ENCODE measurements at regions not wholly inside any gene's neighbourhood (a gene's known extent, or its start where the extent isn't known, plus 50 kb on each side); places are given as distances from the start of the nearest gene placed in this dataset.

DNA sequence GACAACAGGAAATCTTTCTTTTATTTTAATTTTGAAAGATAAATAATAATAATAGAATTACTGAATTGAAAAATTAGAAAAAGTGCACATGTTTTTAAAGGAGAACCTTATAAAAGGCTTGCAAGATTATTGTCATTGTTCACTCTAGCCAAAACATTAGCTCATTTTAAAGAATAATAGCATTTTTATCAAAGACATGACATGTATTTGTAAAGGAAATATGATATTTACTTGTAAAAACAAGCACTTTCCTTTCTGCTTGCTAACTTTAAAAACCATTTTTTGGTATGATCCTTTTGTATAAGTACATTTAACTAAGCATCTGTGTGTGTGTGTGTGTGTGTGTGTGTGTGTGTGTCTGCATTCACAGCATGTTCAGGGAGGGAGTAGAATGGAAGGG, 156.3 kb upstream of the C1orf87 start (continued):
- TF ChIP-seq, protein P1, sequence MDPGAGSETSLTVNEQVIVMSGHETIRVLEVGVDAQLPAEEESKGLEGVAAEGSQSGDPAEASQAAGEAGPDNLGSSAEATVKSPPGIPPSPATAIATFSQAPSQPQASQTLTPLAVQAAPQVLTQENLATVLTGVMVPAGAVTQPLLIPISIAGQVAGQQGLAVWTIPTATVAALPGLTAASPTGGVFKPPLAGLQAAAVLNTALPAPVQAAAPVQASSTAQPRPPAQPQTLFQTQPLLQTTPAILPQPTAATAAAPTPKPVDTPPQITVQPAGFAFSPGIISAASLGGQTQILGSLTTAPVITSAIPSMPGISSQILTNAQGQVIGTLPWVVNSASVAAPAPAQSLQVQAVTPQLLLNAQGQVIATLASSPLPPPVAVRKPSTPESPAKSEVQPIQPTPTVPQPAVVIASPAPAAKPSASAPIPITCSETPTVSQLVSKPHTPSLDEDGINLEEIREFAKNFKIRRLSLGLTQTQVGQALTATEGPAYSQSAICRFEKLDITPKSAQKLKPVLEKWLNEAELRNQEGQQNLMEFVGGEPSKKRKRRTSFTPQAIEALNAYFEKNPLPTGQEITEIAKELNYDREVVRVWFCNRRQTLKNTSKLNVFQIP (CRISPR knock-in tag; IDR thresholded peaks at IDR 0.05; ENCODE audit: borderline replicate concordance, low read depth) = no peak
- TF ChIP-seq PPARA (CRISPR knock-in tag; IDR thresholded peaks at IDR 0.05; ENCODE audit: borderline replicate concordance) = no peak

DNA sequence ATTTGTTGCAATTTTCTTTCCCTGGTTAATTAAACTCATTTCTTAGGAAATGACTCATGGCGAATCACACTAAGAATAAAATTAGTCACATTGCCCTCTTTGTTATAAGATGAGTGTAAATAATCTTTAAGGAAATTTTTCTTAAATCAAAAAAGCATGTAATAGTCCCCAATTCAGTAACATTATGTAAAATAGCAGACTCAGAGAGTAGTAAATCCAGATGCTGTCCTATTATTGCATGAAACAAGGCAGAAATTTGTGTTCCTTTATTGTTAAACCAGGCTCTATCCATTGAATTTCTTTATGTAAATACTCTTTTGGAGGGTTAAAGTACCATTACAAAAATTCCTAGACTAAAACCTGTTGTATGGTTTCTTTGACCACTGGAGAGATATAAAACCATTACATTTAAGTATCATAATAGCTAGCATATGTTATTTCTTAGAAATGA, 154.5 kb upstream of the C1orf87 start:
- no peak for ATAC-seq
- TF ChIP-seq, protein P2, sequence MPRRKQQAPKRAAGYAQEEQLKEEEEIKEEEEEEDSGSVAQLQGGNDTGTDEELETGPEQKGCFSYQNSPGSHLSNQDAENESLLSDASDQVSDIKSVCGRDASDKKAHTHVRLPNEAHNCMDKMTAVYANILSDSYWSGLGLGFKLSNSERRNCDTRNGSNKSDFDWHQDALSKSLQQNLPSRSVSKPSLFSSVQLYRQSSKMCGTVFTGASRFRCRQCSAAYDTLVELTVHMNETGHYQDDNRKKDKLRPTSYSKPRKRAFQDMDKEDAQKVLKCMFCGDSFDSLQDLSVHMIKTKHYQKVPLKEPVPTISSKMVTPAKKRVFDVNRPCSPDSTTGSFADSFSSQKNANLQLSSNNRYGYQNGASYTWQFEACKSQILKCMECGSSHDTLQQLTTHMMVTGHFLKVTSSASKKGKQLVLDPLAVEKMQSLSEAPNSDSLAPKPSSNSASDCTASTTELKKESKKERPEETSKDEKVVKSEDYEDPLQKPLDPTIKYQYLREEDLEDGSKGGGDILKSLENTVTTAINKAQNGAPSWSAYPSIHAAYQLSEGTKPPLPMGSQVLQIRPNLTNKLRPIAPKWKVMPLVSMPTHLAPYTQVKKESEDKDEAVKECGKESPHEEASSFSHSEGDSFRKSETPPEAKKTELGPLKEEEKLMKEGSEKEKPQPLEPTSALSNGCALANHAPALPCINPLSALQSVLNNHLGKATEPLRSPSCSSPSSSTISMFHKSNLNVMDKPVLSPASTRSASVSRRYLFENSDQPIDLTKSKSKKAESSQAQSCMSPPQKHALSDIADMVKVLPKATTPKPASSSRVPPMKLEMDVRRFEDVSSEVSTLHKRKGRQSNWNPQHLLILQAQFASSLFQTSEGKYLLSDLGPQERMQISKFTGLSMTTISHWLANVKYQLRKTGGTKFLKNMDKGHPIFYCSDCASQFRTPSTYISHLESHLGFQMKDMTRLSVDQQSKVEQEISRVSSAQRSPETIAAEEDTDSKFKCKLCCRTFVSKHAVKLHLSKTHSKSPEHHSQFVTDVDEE (CRISPR knock-in tag; IDR thresholded peaks at IDR 0.05) = no peak
- TF ChIP-seq OSR1 (CRISPR knock-in tag; IDR thresholded peaks at IDR 0.05) (no peak), ZFP30 (CRISPR knock-in tag; IDR thresholded peaks at IDR 0.05) (no peak), BACH2 (CRISPR knock-in tag; IDR thresholded peaks at IDR 0.05; ENCODE audit: borderline replicate concordance) (no peak), ZC3H10 (CRISPR knock-in tag; IDR thresholded peaks at IDR 0.05) (no peak), PPARA (CRISPR knock-in tag; IDR thresholded peaks at IDR 0.05; ENCODE audit: borderline replicate concordance) (no peak)
- TF ChIP-seq, protein P1 (CRISPR knock-in tag; IDR thresholded peaks at IDR 0.05; ENCODE audit: borderline replicate concordance, low read depth) = no peak

DNA sequence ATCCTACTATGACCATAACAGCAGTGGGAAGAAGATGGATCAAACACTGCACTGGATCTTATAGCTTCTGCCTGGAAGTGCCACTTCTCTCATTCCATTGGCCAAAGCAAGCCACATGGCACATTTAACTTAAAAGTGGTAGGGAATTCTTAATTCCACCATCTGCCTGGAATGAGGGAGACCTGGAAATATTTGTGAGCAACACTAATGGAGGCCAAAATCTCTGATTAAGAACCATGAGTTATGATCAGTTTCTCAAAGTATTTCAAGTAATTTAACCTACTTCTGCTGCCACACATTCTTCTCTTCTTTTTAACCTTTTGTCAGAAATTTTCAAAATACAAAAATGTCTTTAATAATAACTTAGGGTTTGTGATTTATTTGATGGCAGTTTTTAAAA, 154.0 kb upstream of the C1orf87 start:
- ATAC-seq = no peak
- TF ChIP-seq TOX (CRISPR knock-in tag; IDR thresholded peaks at IDR 0.05; ENCODE audit: borderline replicate concordance) (no peak), OSR1 (CRISPR knock-in tag; IDR thresholded peaks at IDR 0.05) (no peak), SNAI2 (CRISPR knock-in tag; IDR thresholded peaks at IDR 0.05) (no peak), ZNF8 (CRISPR knock-in tag; IDR thresholded peaks at IDR 0.05) (no peak), ZNF565 (CRISPR knock-in tag; conservative IDR thresholded peaks at IDR 0.05; ENCODE audit: low read depth) (no peak), PPARA (CRISPR knock-in tag; IDR thresholded peaks at IDR 0.05; ENCODE audit: borderline replicate concordance) (no peak), ESRRG (CRISPR knock-in tag; IDR thresholded peaks at IDR 0.05) (no peak), ISL1 (CRISPR knock-in tag; IDR thresholded peaks at IDR 0.05) (no peak)
- TF ChIP-seq, protein P3, sequence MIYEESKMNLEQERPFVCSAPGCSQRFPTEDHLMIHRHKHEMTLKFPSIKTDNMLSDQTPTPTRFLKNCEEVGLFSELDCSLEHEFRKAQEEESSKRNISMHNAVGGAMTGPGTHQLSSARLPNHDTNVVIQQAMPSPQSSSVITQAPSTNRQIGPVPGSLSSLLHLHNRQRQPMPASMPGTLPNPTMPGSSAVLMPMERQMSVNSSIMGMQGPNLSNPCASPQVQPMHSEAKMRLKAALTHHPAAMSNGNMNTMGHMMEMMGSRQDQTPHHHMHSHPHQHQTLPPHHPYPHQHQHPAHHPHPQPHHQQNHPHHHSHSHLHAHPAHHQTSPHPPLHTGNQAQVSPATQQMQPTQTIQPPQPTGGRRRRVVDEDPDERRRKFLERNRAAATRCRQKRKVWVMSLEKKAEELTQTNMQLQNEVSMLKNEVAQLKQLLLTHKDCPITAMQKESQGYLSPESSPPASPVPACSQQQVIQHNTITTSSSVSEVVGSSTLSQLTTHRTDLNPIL (CRISPR knock-in tag; IDR thresholded peaks at IDR 0.05; ENCODE audit: low read depth) = no peak
- TF ChIP-seq, protein P1 (CRISPR knock-in tag; IDR thresholded peaks at IDR 0.05; ENCODE audit: borderline replicate concordance, low read depth) = no peak

DNA sequence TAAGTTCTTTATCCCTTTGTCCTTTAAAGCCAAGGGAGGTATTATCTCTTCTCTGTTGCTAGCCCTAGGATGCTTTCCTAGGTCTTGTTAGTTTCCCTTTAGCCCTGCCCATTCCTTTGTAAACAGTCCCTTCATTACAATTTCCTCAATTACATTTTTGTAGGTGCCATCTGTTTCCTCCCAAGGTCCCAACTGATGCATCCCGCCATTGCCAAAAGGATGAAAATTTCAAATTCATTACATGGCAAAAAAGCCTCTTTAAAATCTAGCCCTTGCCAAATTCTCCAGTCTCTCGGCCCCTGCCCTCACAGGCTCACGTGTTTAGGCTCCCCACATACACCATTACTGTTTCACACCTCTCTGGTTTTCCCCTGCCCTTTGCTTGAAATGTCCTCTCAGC, 151.9 kb upstream of the C1orf87 start:
- ATAC-seq = no peak
- TF ChIP-seq OSR1 (CRISPR knock-in tag; IDR thresholded peaks at IDR 0.05) (no peak), ZNF70 (CRISPR knock-in tag; IDR thresholded peaks at IDR 0.05) (no peak), ZFP3 (CRISPR knock-in tag; IDR thresholded peaks at IDR 0.05) (no peak), BACH2 (CRISPR knock-in tag; IDR thresholded peaks at IDR 0.05; ENCODE audit: borderline replicate concordance) (no peak), TOX (CRISPR knock-in tag; IDR thresholded peaks at IDR 0.05; ENCODE audit: borderline replicate concordance) (no peak), CSDC2 (CRISPR knock-in tag; IDR thresholded peaks at IDR 0.05) (no peak), ISL1 (CRISPR knock-in tag; IDR thresholded peaks at IDR 0.05) (no peak), ESRRG (CRISPR knock-in tag; IDR thresholded peaks at IDR 0.05) (no peak)
- TF ChIP-seq, protein P2 (CRISPR knock-in tag; IDR thresholded peaks at IDR 0.05) = no peak
- TF ChIP-seq, protein P3 (CRISPR knock-in tag; IDR thresholded peaks at IDR 0.05; ENCODE audit: low read depth) = no peak
- TF ChIP-seq, protein P4, sequence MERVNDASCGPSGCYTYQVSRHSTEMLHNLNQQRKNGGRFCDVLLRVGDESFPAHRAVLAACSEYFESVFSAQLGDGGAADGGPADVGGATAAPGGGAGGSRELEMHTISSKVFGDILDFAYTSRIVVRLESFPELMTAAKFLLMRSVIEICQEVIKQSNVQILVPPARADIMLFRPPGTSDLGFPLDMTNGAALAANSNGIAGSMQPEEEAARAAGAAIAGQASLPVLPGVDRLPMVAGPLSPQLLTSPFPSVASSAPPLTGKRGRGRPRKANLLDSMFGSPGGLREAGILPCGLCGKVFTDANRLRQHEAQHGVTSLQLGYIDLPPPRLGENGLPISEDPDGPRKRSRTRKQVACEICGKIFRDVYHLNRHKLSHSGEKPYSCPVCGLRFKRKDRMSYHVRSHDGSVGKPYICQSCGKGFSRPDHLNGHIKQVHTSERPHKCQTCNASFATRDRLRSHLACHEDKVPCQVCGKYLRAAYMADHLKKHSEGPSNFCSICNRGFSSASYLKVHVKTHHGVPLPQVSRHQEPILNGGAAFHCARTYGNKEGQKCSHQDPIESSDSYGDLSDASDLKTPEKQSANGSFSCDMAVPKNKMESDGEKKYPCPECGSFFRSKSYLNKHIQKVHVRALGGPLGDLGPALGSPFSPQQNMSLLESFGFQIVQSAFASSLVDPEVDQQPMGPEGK (CRISPR knock-in tag; IDR thresholded peaks at IDR 0.05; ENCODE audit: borderline replicate concordance) = no peak
